ENCODE measurements at regions not wholly inside any gene's neighbourhood (a gene's known extent, or its start where the extent isn't known, plus 50 kb on each side); places are given as distances from the start of the nearest gene placed in this dataset.

DNA sequence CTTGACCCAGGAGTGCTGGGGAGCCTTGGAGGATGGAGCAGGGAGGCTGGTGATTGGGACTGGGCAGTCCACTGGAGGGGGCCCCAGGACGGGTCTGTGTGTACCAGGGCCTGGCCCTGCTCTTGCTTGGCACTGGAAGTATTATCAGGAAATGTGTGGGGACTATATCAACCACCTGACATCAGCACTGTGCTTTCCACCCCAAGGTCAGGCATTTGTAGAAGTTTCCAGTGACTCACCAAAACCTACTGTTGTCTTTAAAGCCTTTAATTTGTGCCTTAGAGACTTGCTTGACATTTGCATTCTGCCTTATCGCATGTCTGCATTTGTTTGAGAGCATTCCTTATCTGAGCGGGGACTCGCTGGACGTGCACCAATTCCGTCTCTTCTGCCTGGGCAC is 323.1 kb downstream of the FOXL1 start:
- Histone ChIP-seq H3K36me3 (no peaks in the 10 kb centered on the region), H3K4me3 (no peak overlapping the region), H3K27ac (no peak overlapping the region), H3K9me3 (no peaks in the 10 kb centered on the region), H3K27me3 (peaks cover 3 to 35% of the 10 kb centered on the region in 2 donors), H3K4me1 (no peaks in the 10 kb centered on the region)
- no peak for DNase-seq
- TF ChIP-seq, protein P1, sequence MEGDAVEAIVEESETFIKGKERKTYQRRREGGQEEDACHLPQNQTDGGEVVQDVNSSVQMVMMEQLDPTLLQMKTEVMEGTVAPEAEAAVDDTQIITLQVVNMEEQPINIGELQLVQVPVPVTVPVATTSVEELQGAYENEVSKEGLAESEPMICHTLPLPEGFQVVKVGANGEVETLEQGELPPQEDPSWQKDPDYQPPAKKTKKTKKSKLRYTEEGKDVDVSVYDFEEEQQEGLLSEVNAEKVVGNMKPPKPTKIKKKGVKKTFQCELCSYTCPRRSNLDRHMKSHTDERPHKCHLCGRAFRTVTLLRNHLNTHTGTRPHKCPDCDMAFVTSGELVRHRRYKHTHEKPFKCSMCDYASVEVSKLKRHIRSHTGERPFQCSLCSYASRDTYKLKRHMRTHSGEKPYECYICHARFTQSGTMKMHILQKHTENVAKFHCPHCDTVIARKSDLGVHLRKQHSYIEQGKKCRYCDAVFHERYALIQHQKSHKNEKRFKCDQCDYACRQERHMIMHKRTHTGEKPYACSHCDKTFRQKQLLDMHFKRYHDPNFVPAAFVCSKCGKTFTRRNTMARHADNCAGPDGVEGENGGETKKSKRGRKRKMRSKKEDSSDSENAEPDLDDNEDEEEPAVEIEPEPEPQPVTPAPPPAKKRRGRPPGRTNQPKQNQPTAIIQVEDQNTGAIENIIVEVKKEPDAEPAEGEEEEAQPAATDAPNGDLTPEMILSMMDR (IDR thresholded peaks at IDR 0.05) = no peak
- ATAC-seq = peak; percentile 17
- intact Hi-C loops (cut with DNase I) = no loop called here

- peaks cover 4 to 47% of the 10 kb centered on the region in 2 donors for H3K27me3 ChIP-seq
- TF ChIP-seq, protein P1 (IDR thresholded peaks at IDR 0.05) = no peak
- ATAC-seq (no peak), DNase-seq (no peak)
- H3K4me3 ChIP-seq = no peak overlapping the region
- H3K27ac ChIP-seq = no peak overlapping the region
- H3K36me3 ChIP-seq = no peaks in the 10 kb centered on the region
- no peaks in the 10 kb centered on the region for H3K4me1 ChIP-seq
- no peaks in the 10 kb centered on the region for H3K9me3 ChIP-seq
- intact Hi-C loops (cut with DNase I) = no loop called here
These were observed 324.3 kb downstream of the FOXL1 start for GRCh38 chr16:86902656-86903001.

- Histone ChIP-seq H3K27ac (no peak overlapping the region), H3K9me3 (no peaks in the 10 kb centered on the region), H3K36me3 (no peaks in the 10 kb centered on the region), H3K27me3 (peaks cover 4 to 51% of the 10 kb centered on the region in 2 donors), H3K4me3 (no peak overlapping the region), H3K4me1 (no peaks in the 10 kb centered on the region)
- ATAC-seq = no peak
- DNase-seq = no peak
- intact Hi-C loops (cut with DNase I) = no loop called here
- TF ChIP-seq, protein P1 (IDR thresholded peaks at IDR 0.05) = no peak
These were observed 324.7 kb downstream of the FOXL1 start for GRCh38 chr16:86903068-86903467.

DNA sequence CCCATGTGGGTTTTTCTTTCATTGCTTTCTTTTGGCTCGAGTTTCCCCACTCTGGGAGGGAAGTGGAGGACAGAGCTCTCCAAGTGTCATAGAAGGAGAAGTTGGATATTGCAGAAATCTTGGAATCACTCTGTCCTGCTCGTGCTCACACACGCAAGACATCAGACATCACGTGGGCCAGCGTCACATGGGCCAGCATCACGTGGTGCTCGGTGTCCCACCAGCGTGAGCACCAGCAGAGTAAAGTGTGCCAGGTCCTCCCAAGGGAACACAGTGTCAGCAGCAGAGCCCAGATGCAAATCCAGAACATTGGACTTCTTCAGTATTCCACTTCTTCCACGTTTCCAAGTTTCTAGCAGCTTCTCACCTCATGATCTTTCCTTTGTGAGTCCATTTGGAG is 327.0 kb downstream of the FOXL1 start:
- intact Hi-C loops (cut with DNase I) = no loop called here
- no peaks in the 10 kb centered on the region for H3K9me3 ChIP-seq
- H3K27me3 ChIP-seq = peaks cover 4 to 69% of the 10 kb centered on the region in 2 donors
- H3K27ac ChIP-seq = no peak overlapping the region
- ATAC-seq (no peak), DNase-seq (no peak)
- H3K36me3 ChIP-seq = no peaks in the 10 kb centered on the region
- H3K4me1 ChIP-seq = no peaks in the 10 kb centered on the region
- TF ChIP-seq, protein P1 (IDR thresholded peaks at IDR 0.05) = no peak
- H3K4me3 ChIP-seq = no peak overlapping the region

- Histone ChIP-seq H3K27me3 (peaks cover 4 to 63% of the 10 kb centered on the region in 2 donors), H3K27ac (no peak overlapping the region), H3K36me3 (no peaks in the 10 kb centered on the region), H3K9me3 (no peaks in the 10 kb centered on the region), H3K4me3 (no peak overlapping the region), H3K4me1 (no peaks in the 10 kb centered on the region)
- intact Hi-C loops (cut with DNase I) = no loop called here
- ATAC-seq (no peak), DNase-seq (no peak)
- TF ChIP-seq, protein P1 (IDR thresholded peaks at IDR 0.05) = no peak
These were observed 328.3 kb downstream of the FOXL1 start for GRCh38 chr16:86906623-86907022.
